ENCODE measurements at regions not wholly inside any gene's neighbourhood (a gene's known extent, or its start where the extent isn't known, plus 50 kb on each side); places are given as distances from the start of the nearest gene placed in this dataset.

DNA sequence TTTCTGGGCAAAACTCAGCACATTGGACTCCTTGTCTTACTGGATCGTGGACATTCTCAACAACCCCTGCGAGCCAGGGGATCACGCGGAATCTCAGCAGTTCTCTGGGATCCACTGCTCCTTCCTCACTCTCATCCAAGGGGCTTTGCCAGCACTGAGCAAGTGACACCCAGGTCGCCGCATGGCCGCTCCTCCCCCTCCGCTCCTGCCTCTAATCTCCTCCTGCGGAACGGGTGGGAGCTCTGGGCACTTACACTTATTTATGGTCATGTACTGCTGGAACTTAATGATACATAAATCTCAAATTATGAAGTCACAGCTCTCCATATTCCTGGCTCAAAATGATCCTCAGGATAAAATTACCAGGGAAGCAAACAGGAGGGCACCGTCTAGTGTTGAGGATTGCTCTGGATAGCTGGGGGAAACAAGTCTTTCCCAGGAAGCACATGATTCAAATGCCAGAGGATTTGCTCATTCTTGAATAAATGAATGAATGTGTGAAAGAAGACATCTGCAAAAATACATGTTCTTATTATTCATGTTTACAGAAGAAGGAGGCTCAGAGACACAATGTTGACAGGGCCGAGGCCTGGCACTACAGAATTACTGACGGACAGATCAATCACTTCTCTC, 1077.3 kb downstream of the TBC1D22A start:
- TF ChIP-seq, protein P1, sequence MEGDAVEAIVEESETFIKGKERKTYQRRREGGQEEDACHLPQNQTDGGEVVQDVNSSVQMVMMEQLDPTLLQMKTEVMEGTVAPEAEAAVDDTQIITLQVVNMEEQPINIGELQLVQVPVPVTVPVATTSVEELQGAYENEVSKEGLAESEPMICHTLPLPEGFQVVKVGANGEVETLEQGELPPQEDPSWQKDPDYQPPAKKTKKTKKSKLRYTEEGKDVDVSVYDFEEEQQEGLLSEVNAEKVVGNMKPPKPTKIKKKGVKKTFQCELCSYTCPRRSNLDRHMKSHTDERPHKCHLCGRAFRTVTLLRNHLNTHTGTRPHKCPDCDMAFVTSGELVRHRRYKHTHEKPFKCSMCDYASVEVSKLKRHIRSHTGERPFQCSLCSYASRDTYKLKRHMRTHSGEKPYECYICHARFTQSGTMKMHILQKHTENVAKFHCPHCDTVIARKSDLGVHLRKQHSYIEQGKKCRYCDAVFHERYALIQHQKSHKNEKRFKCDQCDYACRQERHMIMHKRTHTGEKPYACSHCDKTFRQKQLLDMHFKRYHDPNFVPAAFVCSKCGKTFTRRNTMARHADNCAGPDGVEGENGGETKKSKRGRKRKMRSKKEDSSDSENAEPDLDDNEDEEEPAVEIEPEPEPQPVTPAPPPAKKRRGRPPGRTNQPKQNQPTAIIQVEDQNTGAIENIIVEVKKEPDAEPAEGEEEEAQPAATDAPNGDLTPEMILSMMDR (IDR thresholded peaks at IDR 0.05), result no peak
- intact Hi-C loops (cut with micrococcal nuclease), result no loop called here

DNA sequence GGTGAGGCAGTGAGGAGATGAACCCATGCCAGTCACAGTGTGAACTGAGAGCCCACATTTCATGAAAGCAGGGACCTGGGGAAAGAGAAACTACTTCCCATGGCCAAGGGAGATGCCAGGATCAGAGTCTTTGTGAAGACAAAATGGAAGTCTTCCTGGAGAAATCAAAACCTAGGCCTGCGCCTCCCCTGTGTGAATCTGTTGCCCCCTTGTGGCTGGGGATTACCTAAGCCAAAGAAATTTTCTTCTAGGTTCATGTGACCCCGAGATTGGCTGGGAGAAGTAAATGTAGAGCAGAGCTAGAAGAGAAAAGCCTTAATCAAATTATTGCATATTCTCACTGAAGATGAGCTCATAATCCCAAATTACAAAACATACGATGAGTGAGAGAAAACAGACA, 1075.3 kb downstream of the TBC1D22A start:
- Mint-ChIP-seq H3K9me3 (no peaks in the 10 kb centered on the region), H3K36me3 (no peaks in the 10 kb centered on the region), H3K4me3 (no peak overlapping the region), H3K27me3 (ENCODE audit: low read depth in 2 of 2) (peaks cover 35 to 60% of the 10 kb centered on the region in 2 donors), H3K27ac (no peak overlapping the region), H3K4me1 (no peaks in the 10 kb centered on the region)
- no peaks in the 10 kb centered on the region for H3K4me1 ChIP-seq (ENCODE audit: control insufficient read depth, insufficient read depth, low read length)
- H3K4me3 ChIP-seq (ENCODE audit: low read length), result no peak overlapping the region
- DNase-seq, result peak in 1 of 2 donors; percentile 9
- no peaks in the 10 kb centered on the region for H3K27me3 ChIP-seq (ENCODE audit: control insufficient read depth, insufficient read depth, low read length)
- H3K9me3 ChIP-seq (ENCODE audit: control insufficient read depth, insufficient read depth, low read length), result no peaks in the 10 kb centered on the region
- 78% methylated on average over 1 of the region's 3 CpGs for WGBS (ENCODE audit: insufficient coverage)
- intact Hi-C loops (cut with micrococcal nuclease), result no loop called here
- no peak for ATAC-seq
- no peak overlapping the region for H3K27ac ChIP-seq (ENCODE audit: low read length)
- TF ChIP-seq, protein P1 (IDR thresholded peaks at IDR 0.05), result no peak
- no peaks in the 10 kb centered on the region for H3K36me3 ChIP-seq (ENCODE audit: control insufficient read depth, insufficient read depth, low read length)

More for the DNA sequence above, 1077.3 kb downstream of the TBC1D22A start:
- Histone ChIP-seq H3K4me3 (ENCODE audit: low read length) (no peak overlapping the region), H3K27me3 (ENCODE audit: control insufficient read depth, insufficient read depth, low read length) (no peaks in the 10 kb centered on the region), H3K27ac (ENCODE audit: low read length) (no peak overlapping the region), H3K4me1 (ENCODE audit: control insufficient read depth, insufficient read depth, low read length) (no peaks in the 10 kb centered on the region), H3K36me3 (ENCODE audit: control insufficient read depth, insufficient read depth, low read length) (no peaks in the 10 kb centered on the region), H3K9me3 (ENCODE audit: control insufficient read depth, insufficient read depth, low read length) (no peaks in the 10 kb centered on the region)
- Mint-ChIP-seq H3K9me3 (no peaks in the 10 kb centered on the region), H3K27ac (no peak overlapping the region), H3K4me1 (no peaks in the 10 kb centered on the region), H3K4me3 (no peak overlapping the region), H3K27me3 (ENCODE audit: low read depth in 2 of 2) (peaks cover 26 to 47% of the 10 kb centered on the region in 2 donors), H3K36me3 (no peaks in the 10 kb centered on the region)
- no peak for ATAC-seq
- WGBS (ENCODE audit: insufficient coverage), result 81% methylated on average over 13 of the region's 13 CpGs
- no peak for DNase-seq

DNA sequence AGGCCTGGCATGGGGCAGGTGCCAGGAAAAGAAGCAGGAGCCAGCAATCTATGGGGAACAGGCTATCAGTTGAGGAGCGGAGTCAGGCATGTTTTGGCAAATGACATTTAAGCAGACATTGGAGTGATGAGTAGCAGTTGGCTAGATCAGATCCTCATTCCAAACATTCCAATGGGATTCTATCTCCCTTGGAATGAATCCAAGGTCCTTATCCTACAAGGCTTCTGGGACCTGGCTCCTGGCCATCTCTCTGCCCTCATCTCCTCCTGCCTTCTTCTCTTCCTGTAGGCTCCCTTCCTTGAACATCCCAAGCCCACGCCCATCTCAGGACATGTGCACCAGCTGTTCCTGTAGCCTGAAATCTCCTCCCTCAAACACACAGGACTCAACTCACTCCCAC, 1074.5 kb downstream of the TBC1D22A start:
- H3K36me3 ChIP-seq (ENCODE audit: control insufficient read depth, insufficient read depth, low read length), result no peaks in the 10 kb centered on the region
- H3K4me3 ChIP-seq (ENCODE audit: low read length), result no peak overlapping the region
- no peak for ATAC-seq
- H3K4me1 Mint-ChIP-seq, result no peaks in the 10 kb centered on the region
- no peaks in the 10 kb centered on the region for H3K9me3 Mint-ChIP-seq
- no peak overlapping the region for H3K27ac ChIP-seq (ENCODE audit: low read length)
- 88% methylated on average over 2 of the region's 2 CpGs for WGBS (ENCODE audit: insufficient coverage)
- no peaks in the 10 kb centered on the region for H3K36me3 Mint-ChIP-seq
- no peaks in the 10 kb centered on the region for H3K9me3 ChIP-seq (ENCODE audit: control insufficient read depth, insufficient read depth, low read length)
- no peaks in the 10 kb centered on the region for H3K27me3 ChIP-seq (ENCODE audit: control insufficient read depth, insufficient read depth, low read length)
- TF ChIP-seq, protein P1 (IDR thresholded peaks at IDR 0.05), result no peak
- H3K27me3 Mint-ChIP-seq (ENCODE audit: low read depth in 2 of 2), result peaks cover 39 to 68% of the 10 kb centered on the region in 2 donors
- intact Hi-C loops (cut with micrococcal nuclease), result no loop called here
- H3K27ac Mint-ChIP-seq, result no peak overlapping the region
- DNase-seq, result no peak
- no peaks in the 10 kb centered on the region for H3K4me1 ChIP-seq (ENCODE audit: control insufficient read depth, insufficient read depth, low read length)
- no peak overlapping the region for H3K4me3 Mint-ChIP-seq

DNA sequence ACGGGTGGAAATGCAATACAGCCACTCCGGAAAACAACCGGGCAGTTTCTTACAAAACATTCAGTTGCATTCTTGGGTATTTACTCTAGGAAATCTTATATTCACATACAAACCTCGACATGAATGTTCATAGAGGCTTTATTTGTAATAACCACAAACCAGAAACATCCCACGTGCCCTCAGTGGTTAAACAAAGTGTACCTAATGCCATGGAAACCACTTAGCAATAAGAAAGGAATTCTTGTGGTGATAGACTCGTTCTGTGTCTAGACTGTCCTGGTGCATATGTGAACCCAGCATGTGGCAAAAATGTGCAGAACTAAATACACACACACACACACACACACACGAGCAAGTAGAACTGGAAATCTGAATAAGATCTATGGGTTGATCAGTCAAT, 1073.3 kb downstream of the TBC1D22A start:
- Mint-ChIP-seq H3K27me3 (ENCODE audit: low read depth in 2 of 2) (peaks cover 35 to 67% of the 10 kb centered on the region in 2 donors), H3K4me1 (no peaks in the 10 kb centered on the region), H3K9me3 (no peaks in the 10 kb centered on the region), H3K36me3 (no peaks in the 10 kb centered on the region), H3K27ac (no peak overlapping the region), H3K4me3 (no peak overlapping the region)
- DNase-seq (no peak), ATAC-seq (no peak)
- no peaks in the 10 kb centered on the region for H3K4me1 ChIP-seq (ENCODE audit: control insufficient read depth, insufficient read depth, low read length)
- H3K9me3 ChIP-seq (ENCODE audit: control insufficient read depth, insufficient read depth, low read length), result no peaks in the 10 kb centered on the region
- H3K36me3 ChIP-seq (ENCODE audit: control insufficient read depth, insufficient read depth, low read length), result no peaks in the 10 kb centered on the region
- no peak overlapping the region for H3K4me3 ChIP-seq (ENCODE audit: low read length)
- H3K27me3 ChIP-seq (ENCODE audit: control insufficient read depth, insufficient read depth, low read length), result no peaks in the 10 kb centered on the region
- TF ChIP-seq, protein P1 (IDR thresholded peaks at IDR 0.05), result no peak
- 59% methylated on average over 6 of the region's 7 CpGs for WGBS (ENCODE audit: insufficient coverage)
- intact Hi-C loops (cut with micrococcal nuclease), result no loop called here
- no peak overlapping the region for H3K27ac ChIP-seq (ENCODE audit: low read length)
